AML-193 (cell line): ENCODE measurements at regions not wholly inside any gene's neighbourhood (a gene's known extent, or its start where the extent isn't known, plus 50 kb on each side); places are given as distances from the start of the nearest gene placed in this dataset.
A peak's percentile ranks its signal among the peaks of the same experiment; 100 is the strongest.

ENCODE experiments used
- DNase-seq, 2 experiments: peaks; one replicate each; lab custom pipeline; 2025; lab: John Stamatoyannopoulos, UW

DNA sequence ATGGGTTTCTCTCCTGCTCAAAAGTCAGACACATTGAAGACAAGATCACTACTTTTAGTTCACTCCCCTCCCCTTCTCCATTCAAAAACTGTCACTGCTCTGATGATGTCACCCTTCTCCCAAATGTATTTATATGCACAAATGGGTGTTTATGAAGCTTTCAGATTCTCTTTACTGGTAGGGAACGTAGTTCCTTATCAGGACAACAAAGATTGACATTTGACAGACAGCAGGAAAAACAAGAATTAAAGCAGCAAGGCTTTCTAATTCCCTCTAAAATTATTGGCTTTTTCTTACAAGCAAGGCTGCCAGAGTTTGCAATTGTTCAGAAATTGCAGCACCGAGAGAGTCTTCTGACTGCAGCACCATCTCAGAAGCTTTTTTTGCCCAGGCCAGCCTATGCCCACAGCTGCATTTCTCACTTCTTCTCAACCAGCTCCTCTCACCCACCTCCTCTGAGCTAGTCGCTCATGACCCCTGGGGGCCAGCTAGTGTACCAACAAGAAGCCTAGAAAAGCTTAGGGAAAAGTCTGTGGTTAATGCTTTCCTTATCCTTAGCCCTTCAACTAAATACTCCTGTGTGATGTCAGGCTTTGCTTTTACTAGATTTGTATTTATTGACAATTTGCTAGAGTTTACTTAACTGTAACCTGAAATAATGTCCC, 265.1 kb downstream of the HTR7 start:
- DNase-seq, result peak in 1 of 2 experiments; percentile 3

DNA sequence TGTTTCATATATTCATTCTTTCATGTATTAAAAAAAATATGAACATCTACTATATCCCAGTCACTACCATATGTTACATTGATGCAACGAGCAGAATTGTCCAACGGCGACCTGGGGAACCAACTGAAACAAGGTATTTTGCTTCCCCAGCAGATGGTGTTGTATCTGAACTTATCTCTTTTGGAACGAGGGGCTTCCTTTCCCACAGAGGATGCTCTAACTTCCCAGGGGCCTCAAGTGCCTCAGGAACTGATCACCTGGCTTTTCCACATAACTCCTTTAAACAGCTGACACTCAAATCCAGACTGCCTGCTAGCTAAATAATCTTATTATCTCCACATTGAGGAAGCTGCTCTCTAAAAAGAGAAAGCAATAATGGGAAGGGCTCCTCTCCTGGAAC, 259.3 kb downstream of the HTR7 start:
- no peak for DNase-seq

DNA sequence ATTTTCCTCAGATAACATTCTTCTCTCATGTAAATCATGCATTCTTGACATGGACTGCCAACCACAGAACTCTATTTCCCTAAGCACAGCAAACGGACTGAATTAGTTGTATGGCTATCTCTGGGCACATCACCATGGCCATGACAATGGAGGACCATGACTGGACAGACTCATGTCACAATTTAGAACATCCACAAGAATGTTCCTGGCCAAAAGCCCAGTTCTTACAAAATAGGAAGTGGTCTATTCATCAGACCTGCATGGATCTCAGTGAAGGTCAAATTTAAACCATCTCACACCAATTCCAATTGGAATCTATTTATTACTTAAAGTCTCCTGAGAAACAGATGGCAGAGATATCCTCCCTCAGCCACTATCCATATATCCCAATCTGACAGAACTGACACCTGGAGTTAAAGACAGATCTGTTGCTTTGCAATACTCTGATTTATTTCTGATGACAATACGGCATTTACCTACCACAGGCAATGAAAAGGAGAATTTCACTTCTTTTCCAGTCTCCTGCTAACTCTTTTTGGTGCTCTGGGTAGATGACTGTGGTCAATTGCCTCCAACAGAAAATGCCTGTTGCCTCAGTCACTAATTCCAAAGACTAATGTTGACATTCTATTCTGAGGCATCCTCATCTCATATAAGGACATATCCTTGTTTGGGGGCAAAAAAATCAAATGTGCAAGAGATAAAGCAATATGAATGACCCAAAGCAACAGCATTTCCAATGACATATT, 254.8 kb downstream of the HTR7 start:
- no peak for DNase-seq

DNA sequence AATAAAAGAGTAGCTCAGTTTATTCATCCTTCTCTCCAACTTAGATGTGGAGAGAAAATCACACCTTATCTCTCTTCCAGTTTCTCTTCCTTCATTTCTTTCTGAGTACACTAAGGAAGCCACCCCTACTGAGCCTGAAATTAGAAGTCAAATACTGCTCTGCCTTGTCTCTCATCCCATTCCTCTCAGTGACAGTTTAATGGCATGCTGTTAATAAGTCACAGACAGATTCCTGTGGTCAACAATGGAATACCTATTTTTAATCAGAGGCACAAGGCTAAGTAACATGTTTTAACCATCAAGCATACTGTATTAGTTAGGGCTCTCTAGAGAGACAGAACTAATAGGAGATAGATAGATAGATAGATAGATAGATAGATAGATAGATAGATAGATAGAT, 253.2 kb downstream of the HTR7 start:
- DNase-seq, result no peak

DNA sequence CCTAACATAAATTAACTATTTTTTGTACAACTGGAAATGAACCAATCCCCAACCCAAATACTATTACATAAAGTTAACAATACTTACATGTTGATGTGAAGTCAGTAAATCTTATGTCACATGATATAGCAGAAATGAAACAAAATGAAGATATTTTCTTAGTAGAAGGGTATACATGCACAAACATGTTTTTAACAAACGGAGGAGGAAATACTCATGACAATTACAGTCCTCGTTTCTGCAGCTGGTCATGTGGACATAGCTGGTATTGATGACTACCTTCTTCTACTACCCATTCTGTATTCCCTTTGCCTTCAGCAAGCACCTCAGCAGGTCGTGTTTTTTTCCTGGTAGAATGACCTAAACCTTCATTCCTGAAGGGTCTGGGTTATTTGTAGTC, 252.3 kb downstream of the HTR7 start:
- DNase-seq, result no peak

DNA sequence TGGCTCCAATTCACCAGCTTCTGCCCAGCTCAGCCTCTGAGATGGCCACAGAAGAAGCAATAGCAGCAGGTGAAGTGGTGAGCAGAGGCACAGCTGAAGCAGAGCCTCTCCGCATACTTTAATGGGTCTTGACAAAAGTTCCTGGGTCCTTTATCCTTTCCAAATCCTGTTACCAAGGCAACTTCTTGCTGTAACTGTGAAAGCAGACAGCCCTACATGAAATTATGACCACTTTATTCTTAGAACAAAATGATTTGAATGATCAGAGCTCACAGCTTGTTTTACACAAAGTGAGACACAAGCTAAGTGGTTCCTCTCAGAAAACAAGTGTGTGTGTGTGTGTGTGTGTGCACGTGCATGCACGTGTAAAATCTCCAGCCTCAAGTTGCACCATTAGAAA, 245.6 kb downstream of the HTR7 start:
- DNase-seq, result no peak

DNA sequence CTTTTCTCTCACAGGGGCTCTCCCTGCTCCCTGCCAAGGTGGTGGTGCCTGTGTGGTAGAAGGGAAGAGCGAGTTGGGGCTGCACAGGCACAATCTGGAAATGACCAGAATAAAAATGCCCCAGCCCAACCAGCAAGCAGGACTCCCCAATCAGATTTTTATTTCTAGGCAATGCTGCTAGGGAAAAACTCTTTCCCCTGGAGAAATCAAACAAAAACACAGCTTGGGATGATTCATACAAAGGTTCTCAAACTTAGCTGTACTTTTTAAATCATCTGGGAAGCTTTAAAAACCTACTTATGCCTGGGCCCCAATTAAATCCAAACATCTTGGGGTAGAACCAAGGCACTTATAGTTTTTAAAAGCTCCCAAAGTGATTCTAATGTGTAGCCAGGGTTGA, 243.2 kb downstream of the HTR7 start:
- no peak for DNase-seq

DNA sequence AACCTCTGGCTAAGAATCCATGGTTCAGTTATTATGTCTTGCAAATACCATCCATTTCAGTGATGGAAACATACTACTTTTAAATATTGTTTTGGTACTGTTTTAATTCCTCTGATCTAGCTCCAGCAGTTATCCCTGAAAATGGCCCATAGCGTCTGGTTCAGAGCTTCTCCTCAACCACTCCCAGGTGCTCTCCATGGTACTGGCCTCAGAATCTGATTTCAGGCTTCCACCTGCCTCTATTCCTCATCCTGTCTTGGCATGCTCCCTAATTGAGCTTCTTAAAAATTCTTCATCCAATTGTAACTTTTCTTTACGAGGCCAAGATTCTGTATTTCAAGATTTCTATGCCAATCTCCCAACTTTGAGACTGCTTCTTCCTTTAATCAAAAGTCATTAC, 236.3 kb downstream of the HTR7 start:
- DNase-seq, result no peak

DNA sequence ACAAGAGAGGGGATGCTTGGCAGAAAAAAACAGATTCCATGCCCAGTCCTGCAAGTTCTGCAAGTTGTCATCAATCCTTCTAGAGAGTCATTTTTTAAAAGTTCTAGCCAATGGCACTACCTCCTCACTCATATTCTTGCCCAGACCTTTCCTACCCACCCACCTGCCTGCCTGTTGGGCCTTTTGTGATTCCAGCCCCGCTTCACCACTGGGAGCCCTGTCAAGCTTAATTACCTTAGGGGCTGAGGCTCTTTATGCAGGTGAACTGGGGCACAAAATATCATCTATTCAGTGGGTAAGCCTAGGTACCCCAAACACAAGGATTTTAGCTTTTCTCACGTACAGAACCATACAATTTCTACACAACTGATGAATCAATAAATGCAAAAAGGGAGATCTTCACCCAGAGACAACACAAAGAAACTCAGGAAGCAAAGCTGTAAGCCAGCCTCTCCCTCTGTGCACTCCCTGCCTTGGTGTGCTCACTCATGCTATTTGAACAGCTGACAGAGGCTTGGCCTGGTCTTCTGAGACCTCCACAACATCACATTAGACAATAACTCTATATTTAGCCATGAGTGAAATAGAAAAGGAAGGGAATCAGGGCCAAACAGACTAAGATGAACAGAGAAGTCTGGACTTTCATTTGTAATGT, 222.6 kb downstream of the HTR7 start:
- no peak for DNase-seq

DNA sequence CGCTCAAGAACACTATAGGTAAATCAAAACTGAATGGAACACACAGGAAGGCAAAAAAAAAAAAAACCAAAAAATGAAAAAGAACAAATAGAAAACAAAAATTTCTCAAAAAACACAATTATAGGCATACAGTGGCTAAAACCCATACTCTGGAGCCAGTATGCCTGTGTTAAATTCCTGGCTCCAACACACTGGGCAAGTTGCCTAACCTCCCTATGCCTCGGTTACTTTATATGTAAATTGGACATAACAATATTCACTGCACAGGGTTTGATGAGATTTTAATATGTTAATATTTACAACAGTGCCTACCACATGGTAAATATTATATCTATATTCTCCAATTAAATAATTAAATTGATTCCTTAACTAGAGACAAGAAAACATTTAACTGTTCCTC, 217.1 kb downstream of the HTR7 start:
- DNase-seq, result no peak

DNA sequence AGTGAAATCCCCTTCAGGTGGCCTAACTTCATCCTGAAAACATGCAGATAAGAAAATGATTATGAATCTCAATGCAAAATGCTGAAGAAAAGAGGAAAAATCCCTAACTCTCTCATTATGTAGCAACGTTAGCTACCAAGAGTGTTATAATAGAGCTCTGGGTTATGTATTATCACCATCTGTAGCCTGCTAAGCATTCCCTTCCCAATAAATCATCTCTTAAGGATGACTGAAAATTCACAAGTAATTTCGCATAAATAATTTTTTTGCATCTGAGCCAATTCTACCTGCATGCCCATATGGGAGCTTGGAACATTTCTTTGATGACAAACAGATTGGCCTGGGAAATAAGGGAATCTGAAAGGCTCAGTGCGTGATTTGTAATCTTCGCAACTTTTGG, 216.1 kb downstream of the HTR7 start:
- no peak for DNase-seq

DNA sequence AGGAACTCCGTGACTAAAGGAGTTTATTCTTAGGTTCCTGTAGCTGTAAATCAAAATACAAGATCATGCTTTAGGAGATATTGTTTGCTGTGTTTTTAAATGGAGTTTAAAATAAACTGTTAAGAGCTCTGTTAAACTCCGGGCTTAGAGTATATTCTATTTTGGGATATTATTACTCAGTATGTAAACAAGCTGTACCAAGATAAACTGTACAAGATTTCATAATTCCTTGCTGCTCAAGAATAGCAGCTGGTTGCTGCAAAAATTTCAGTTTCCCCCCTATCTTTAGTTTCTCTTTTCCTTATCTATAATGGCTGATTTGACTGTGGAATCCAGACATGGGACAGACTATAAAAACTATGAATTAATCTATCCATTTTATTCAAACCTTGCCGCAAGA, 215.7 kb downstream of the HTR7 start:
- DNase-seq, result no peak

DNA sequence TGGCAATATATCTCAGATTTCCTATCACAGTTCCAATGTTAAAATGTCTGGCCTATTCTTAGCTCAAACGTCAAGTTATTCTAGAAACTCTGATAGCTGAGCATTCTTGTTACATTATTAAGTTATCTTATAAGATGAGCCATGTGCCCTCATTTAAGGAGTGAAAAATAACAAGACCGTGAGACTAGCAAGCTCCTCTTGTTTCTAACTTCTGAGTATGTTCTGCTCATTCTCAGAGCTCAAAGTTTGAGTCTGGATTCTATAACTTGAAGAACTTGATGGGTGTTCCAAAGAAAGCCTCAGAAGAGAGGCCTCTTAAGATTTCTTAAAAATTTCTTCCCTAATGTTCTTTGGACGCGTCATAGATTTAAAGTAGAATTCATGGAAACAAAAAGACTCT, 215.2 kb downstream of the HTR7 start:
- no peak for DNase-seq

DNA sequence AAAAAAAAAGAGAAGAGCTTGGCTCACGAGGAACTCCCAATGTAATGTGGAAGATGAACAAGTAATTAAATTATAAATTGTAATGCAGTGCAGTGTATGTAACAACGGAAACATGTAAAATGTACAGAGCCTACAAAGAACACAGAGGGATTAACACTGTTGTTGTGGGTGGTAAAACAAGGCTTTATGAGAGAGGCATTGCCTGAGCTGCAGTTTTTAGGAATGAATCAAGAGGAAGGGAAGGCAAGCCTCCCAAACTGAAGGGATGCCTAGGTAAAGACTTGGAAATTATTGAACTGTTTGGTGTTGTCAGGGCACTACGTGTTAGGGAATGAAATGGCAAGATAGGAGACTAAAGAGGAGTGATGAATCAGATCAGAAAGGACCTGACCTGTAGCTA, 213.7 kb downstream of the HTR7 start:
- DNase-seq, result no peak

DNA sequence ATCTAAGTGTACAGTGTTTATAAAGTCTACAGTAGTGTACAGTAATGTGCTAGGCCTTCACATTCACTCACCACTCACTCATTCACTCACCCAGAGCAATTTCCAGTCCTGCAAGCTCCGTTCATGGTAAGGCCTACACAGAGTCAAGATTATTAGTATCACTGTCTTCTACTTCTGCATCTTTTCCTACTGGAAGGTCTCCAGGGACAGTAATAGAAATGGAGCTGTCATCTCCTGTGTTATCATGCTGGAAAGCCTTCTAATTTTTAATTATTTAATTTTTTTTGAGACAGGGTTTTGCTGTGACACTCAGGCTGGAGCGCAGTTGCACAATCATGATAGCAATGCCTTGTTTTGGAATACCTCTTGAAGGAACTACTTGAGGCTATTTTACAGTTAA, 207.0 kb downstream of the HTR7 start:
- DNase-seq, result no peak

DNA sequence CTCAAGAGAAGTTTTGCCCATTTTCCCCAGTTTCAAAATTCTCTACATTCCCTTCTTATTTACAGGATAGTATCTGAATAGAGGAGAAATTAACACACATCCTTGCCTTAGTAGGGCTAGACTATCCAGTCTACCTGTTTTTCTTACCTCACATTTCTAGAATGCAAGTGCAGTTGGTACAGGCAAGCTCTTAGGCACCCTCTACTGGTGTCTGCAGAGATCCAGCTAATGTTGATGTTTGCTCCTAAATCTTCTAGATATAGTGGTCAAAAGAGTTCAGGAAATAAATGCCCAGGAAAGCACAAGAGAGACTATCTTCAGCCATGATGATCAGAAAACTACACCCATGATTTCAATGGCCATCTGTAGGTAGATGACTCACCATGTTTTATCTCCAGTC, 205.3 kb downstream of the HTR7 start:
- DNase-seq, result no peak

DNA sequence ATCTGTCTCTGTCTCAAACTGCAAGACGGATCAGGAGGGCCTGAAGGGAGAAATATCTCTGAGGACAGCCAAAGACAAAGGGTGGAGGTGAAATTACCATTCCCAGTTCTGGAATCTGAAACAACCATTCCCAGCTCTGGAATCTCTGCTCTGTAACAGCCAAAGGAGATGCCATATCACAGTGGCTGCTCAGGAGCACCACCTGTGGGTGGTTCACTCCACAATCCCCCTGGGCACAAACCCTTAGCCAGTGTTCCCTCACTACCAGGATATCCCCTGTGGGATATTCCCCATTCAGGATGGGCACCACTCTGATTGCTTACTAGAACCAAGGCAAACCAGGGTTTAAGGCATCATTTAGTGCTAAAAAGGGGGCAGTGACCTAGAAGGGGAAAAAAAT, 199.0 kb downstream of the HTR7 start:
- no peak for DNase-seq

DNA sequence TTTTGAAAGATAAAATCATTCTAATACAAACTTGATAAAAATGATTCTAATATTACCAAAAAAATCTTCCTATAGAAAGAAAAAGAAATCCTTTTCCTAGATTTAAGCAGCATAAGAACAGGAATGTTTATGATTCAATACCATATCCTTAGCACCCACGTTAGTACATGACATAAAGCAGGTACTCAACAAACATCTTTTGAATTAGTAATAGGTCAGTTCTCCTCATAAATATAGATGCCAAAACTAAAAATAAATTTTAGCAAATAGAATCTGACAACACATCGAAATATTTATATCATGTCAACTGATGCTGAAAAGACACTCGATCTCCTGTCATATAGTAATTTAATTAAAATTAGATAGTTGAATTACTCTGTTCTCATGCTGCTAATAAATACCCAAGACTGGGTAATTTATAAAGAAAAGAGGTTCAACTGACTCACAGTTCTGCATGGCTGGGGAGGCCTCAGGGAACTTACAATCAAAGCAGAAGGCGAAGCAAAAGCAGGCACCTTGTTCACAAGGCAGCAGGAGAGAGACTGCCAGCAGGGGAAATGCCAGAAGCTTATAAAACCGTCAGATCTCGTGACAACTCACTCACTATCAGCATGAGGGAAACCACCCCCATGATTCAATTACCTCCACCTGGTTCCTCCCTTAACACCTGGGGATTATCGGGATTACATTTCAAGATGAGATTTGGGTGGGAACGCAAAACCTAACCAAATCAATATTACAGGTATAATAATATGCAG, 191.8 kb downstream of the HTR7 start:
- no peak for DNase-seq

DNA sequence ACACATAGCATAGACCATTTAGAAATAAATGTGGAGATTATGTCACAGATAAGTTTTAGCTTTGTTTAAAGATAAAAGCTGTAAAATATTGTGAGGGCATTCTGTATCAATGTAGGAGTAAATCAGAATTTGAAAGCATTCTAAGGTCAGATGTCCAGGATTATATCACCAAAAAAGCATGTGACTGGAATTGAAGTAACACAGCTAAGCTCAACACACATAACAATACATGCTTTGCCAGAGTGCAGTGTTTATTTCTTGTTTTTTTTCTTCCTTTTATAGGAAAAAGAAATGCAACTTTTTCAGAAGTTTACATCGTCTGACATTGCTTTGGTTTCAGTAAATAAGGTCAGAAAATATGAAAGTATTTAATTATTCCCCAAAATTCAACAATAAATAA, 183.4 kb downstream of the HTR7 start:
- no peak for DNase-seq

DNA sequence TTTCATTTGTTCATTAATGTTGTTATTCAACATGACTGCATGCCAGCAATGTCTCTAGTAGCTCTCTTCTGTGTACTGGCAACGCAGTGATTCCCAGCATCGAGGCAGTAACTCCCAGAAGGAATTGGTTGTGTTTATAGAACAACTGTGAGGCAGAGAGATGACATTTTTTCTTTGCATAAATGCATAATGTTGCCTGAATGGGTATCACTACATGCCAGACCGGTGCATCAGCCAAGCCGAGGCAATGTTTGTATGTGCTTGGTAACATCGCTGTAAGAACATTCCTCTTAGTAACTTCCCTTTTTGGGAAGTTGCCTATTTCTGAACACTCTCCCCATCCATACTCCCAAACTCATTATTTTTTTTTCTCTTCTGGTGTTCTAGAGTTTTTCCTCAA, 182.9 kb downstream of the HTR7 start:
- DNase-seq, result no peak

DNA sequence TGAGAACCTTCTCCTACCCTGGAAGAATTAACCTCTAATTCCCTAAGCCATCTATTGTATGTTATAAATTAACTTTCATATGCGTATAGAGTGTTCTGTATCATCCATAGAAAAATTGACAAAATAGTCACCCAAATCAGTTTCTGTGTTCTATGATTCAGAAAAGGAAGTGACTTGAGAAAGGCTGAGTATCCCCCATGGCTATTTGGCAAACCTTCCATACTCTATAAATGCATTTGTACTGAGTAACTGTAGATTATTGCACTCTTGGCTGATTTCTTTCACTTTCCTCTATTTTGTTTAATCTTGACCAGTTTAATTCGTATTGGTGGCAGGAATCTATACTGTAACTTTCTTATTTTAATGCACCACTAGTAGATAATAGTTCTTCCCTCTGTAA, 182.2 kb downstream of the HTR7 start:
- DNase-seq, result no peak
